ENCODE measurements at regions not wholly inside any gene's neighbourhood (a gene's known extent, or its start where the extent isn't known, plus 50 kb on each side); places are given as distances from the start of the nearest gene placed in this dataset.

DNA sequence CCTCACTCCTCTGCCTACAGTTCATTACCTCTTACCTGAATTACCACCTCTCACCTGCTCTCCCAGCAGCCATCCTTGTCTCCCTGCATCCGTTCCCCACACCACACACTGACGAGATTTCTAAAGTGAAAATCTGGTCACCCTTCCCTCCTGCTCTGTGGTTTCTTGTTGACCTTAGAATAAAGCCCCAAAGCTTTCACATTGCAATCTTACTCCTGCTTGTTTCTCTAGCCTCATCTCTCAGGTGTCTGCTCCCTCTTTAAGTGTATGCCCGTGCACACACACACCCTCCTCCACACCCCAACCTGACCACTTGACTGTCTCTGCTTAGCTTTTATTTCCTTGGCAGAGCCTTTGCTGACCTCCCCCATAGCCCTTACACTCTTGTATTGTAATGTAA is 122.0 kb upstream of the SKOR2 start:
- Histone ChIP-seq H3K79me2 (ENCODE audit: control insufficient read depth, insufficient read depth, low read length) (no peaks in the 10 kb centered on the region), H3K27me3 (ENCODE audit: control insufficient read depth in 2 of 2, insufficient read depth in 2 of 2, low read length in 2 of 2) (no peaks in the 10 kb centered on the region; a peak in 1 of 5 replicates), H4K20me1 (replicated peaks; ENCODE audit: control insufficient read depth, insufficient read depth, low read length) (no peaks in the 10 kb centered on the region), H3K9ac (ENCODE audit: insufficient read depth in 1 of 2, low read depth in 2 of 2, low read length in 2 of 2) (no peak overlapping the region), H3K9me3 (replicated peaks; ENCODE audit: control insufficient read depth, insufficient read depth, low read depth, low read length) (no peaks in the 10 kb centered on the region), H3K4me1 (replicated peaks in 1 of 2; ENCODE audit: control insufficient read depth in 2 of 2, insufficient read depth in 2 of 2, low read length in 2 of 2) (no peaks in the 10 kb centered on the region), H3K36me3 (ENCODE audit: control insufficient read depth, insufficient read depth, low read length) (no peaks in the 10 kb centered on the region), H3K9me1 (ENCODE audit: control insufficient read depth, insufficient read depth, low read length) (no peaks in the 10 kb centered on the region), H3K4me3 (no peak overlapping the region), H3K4me2 (ENCODE audit: insufficient read depth, low read length) (no peak overlapping the region), H3K27ac (ENCODE audit: extremely low read depth, low read depth, low read length) (no peak overlapping the region), H2AFZ (ENCODE audit: low read depth, low read length) (no peak overlapping the region)
- TF ChIP-seq, protein P1, sequence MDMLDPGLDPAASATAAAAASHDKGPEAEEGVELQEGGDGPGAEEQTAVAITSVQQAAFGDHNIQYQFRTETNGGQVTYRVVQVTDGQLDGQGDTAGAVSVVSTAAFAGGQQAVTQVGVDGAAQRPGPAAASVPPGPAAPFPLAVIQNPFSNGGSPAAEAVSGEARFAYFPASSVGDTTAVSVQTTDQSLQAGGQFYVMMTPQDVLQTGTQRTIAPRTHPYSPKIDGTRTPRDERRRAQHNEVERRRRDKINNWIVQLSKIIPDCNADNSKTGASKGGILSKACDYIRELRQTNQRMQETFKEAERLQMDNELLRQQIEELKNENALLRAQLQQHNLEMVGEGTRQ (CRISPR knock-in tag; IDR thresholded peaks at IDR 0.05), result no peak
- TF ChIP-seq POLR2AphosphoS5 (IDR thresholded peaks at IDR 0.05; ENCODE audit: control insufficient read depth, insufficient read depth, low read depth, low read length), result no peak
- TF ChIP-seq, protein P2, sequence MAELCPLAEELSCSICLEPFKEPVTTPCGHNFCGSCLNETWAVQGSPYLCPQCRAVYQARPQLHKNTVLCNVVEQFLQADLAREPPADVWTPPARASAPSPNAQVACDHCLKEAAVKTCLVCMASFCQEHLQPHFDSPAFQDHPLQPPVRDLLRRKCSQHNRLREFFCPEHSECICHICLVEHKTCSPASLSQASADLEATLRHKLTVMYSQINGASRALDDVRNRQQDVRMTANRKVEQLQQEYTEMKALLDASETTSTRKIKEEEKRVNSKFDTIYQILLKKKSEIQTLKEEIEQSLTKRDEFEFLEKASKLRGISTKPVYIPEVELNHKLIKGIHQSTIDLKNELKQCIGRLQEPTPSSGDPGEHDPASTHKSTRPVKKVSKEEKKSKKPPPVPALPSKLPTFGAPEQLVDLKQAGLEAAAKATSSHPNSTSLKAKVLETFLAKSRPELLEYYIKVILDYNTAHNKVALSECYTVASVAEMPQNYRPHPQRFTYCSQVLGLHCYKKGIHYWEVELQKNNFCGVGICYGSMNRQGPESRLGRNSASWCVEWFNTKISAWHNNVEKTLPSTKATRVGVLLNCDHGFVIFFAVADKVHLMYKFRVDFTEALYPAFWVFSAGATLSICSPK (IDR thresholded peaks at IDR 0.05; ENCODE audit: borderline replicate concordance), result no peak
- no peak for TF ChIP-seq FIP1L1 (IDR thresholded peaks at IDR 0.05; ENCODE audit: low read depth, low read length, poor library complexity, severe bottlenecking)
- TF ChIP-seq, protein P3, sequence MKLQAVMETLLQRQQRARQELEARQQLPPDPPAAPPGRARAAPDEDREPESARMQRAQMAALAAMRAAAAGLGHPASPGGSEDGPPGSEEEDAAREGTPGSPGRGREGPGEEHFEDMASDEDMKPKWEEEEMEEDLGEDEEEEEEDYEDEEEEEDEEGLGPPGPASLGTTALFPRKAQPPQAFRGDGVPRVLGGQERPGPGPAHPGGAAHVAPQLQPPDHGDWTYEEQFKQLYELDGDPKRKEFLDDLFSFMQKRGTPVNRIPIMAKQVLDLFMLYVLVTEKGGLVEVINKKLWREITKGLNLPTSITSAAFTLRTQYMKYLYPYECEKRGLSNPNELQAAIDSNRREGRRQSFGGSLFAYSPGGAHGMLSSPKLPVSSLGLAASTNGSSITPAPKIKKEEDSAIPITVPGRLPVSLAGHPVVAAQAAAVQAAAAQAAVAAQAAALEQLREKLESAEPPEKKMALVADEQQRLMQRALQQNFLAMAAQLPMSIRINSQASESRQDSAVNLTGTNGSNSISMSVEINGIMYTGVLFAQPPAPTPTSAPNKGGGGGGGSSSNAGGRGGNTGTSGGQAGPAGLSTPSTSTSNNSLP (IDR thresholded peaks at IDR 0.05; ENCODE audit: borderline replicate concordance, low read depth, low read length), result no peak
- no peak for TF ChIP-seq MTA2 (IDR thresholded peaks at IDR 0.05; ENCODE audit: low read depth)
- TF ChIP-seq, protein P4, sequence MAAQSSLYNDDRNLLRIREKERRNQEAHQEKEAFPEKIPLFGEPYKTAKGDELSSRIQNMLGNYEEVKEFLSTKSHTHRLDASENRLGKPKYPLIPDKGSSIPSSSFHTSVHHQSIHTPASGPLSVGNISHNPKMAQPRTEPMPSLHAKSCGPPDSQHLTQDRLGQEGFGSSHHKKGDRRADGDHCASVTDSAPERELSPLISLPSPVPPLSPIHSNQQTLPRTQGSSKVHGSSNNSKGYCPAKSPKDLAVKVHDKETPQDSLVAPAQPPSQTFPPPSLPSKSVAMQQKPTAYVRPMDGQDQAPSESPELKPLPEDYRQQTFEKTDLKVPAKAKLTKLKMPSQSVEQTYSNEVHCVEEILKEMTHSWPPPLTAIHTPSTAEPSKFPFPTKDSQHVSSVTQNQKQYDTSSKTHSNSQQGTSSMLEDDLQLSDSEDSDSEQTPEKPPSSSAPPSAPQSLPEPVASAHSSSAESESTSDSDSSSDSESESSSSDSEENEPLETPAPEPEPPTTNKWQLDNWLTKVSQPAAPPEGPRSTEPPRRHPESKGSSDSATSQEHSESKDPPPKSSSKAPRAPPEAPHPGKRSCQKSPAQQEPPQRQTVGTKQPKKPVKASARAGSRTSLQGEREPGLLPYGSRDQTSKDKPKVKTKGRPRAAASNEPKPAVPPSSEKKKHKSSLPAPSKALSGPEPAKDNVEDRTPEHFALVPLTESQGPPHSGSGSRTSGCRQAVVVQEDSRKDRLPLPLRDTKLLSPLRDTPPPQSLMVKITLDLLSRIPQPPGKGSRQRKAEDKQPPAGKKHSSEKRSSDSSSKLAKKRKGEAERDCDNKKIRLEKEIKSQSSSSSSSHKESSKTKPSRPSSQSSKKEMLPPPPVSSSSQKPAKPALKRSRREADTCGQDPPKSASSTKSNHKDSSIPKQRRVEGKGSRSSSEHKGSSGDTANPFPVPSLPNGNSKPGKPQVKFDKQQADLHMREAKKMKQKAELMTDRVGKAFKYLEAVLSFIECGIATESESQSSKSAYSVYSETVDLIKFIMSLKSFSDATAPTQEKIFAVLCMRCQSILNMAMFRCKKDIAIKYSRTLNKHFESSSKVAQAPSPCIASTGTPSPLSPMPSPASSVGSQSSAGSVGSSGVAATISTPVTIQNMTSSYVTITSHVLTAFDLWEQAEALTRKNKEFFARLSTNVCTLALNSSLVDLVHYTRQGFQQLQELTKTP (IDR thresholded peaks at IDR 0.05; ENCODE audit: low read depth in 1 of 2, partially characterized antibody in 2 of 2), result no peak
- TF ChIP-seq, protein P5, sequence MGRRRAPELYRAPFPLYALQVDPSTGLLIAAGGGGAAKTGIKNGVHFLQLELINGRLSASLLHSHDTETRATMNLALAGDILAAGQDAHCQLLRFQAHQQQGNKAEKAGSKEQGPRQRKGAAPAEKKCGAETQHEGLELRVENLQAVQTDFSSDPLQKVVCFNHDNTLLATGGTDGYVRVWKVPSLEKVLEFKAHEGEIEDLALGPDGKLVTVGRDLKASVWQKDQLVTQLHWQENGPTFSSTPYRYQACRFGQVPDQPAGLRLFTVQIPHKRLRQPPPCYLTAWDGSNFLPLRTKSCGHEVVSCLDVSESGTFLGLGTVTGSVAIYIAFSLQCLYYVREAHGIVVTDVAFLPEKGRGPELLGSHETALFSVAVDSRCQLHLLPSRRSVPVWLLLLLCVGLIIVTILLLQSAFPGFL (CRISPR knock-in tag; IDR thresholded peaks at IDR 0.05), result no peak
- no peak for TF ChIP-seq CCNT2 (IDR thresholded peaks at IDR 0.05; ENCODE audit: borderline replicate concordance, extremely low read depth, insufficient read length, low read depth, low read length)
- no peak for TF ChIP-seq NCOA2 (IDR thresholded peaks at IDR 0.05; ENCODE audit: partially characterized antibody in 2 of 2)
- ATAC-seq, result no peak
- FAIRE-seq, result no peak
- POLR2A ChIA-PET, result interaction anchor here (0.6 kb wide), 1 partner anchor 19 kb away, joined by 3 read pairs; no protein-coding TSS in a partner anchor
- no TSS peak for BruUV-seq (replicated peaks)
- CTCF ChIA-PET (ENCODE audit: low intra/inter-chr PET ratio), result no interaction called here
- in situ Hi-C loops (cut with MboI), result no loop called here
- no peak for DNase-seq (ENCODE audit: extremely low read depth in 1 of 4, low spot score in 3 of 4)
- 0% methylated on average over 1 of the region's 3 CpGs for WGBS (ENCODE audit: insufficient coverage, low coverage, missing lambda C conversion rate)
- intact Hi-C loops (cut with micrococcal nuclease), result no loop called here

Data from K562 (cell line).